Neural cell (in vitro differentiated cells): ENCODE measurements at regions not wholly inside any gene's neighbourhood (a gene's known extent, or its start where the extent isn't known, plus 50 kb on each side); places are given as distances from the start of the nearest gene placed in this dataset.

Experiments
- H2AFZ ChIP-seq: fragments of 200-600, 300-800 bp; sonication (generic), shearing (Covaris generic); 2 replicates; pipeline ENCODE4 v1.6.0; 2014; ENCODE audit warnings: low read depth, mild to moderate bottlenecking, antibody characterized with exemption, low read length, moderate library complexity
- H3F3A ChIP-seq: fragments of 200-600 bp; shearing (Covaris generic); 2 replicates; pipeline ENCODE4 v1.6.1; 2016; ENCODE audit warnings: mild to moderate bottlenecking, moderate library complexity, mixed read lengths, antibody characterized with exemption, low read length; ENCODE audit not compliant: insufficient read depth, poor library complexity, severe bottlenecking
- H3K27ac ChIP-seq: fragments of 200-600, 300-800 bp; sonication (generic), shearing (Covaris generic); 2 replicates; pipeline ENCODE4 v1.5.1; 2014; ENCODE audit warnings: mild to moderate bottlenecking, low read length, moderate library complexity
- H3K27me3 ChIP-seq: fragments of 300-800, 200-600 bp; sonication (generic), shearing (Covaris generic); 2 replicates; pipeline ENCODE4 v1.6.0; 2014; ENCODE audit warnings: mild to moderate bottlenecking, low read depth, low read length, moderate library complexity; ENCODE audit not compliant: insufficient read depth
- H3K36me3 ChIP-seq: fragments of 300-800, 200-600 bp; sonication (generic), shearing (Covaris generic); 2 replicates; pipeline ENCODE4 v1.5.1; 2014; ENCODE audit warnings: mild to moderate bottlenecking, antibody characterized with exemption, low read length, moderate library complexity; ENCODE audit not compliant: insufficient read depth
- H3K4me2 ChIP-seq: fragments of 300-800, 200-600 bp; sonication (generic), shearing (Covaris generic); 2 replicates; pipeline ENCODE4 v1.6.0; 2014; ENCODE audit warnings: mild to moderate bottlenecking, low read length
- H3K4me3 ChIP-seq: fragments of 300-800, 200-600 bp; sonication (generic), shearing (Covaris generic); 2 replicates; pipeline ENCODE4 v1.5.1; 2014; ENCODE audit warnings: mild to moderate bottlenecking, low read length, moderate library complexity
- H3K79me2 ChIP-seq: fragments of 200-600 bp; shearing (Covaris generic); replicated peaks from 2 replicates; pipeline ENCODE4 v1.6.0; 2014; ENCODE audit warnings: mild to moderate bottlenecking, low read length, moderate library complexity; ENCODE audit not compliant: insufficient read depth
- H3K9ac ChIP-seq: fragments of 300-800, 200-600 bp; sonication (generic), shearing (Covaris generic); 2 replicates; pipeline ENCODE4 v1.6.1; 2016; ENCODE audit warnings: mild to moderate bottlenecking, low read length, mixed read lengths
- H3K9me2 ChIP-seq: fragments of 200-600 bp; shearing (Covaris generic); 2 replicates; pipeline ENCODE4 v1.6.1; 2016; ENCODE audit warnings: mild to moderate bottlenecking, low read length, mixed read lengths; ENCODE audit not compliant: insufficient read depth
- H3K9me3 ChIP-seq: fragments of 200-600, 300-800 bp; sonication (generic), shearing (Covaris generic); 2 replicates; pipeline ENCODE4 v1.6.1; 2016; ENCODE audit warnings: mild to moderate bottlenecking, mixed run types, low read length, moderate library complexity, mixed read lengths
- H4K20me1 ChIP-seq: fragments of 200-600 bp; shearing (Covaris generic); 2 replicates; pipeline ENCODE4 v1.6.1; 2016; ENCODE audit warnings: mild to moderate bottlenecking, mixed run types; ENCODE audit not compliant: insufficient read depth
- CTCF ChIP-seq: fragments of 450-650 bp; IDR thresholded peaks from 2 replicates; pipeline ENCODE4 v1.5.1; 2014; ENCODE audit warnings: antibody characterized with exemption, mild to moderate bottlenecking, moderate library complexity; ENCODE audit not compliant: poor library complexity, severe bottlenecking
- EP300 ChIP-seq: fragments of 450-650 bp; conservative IDR thresholded peaks from 2 replicates; pipeline ENCODE4 v1.6.1; 2014; ENCODE audit warnings: antibody characterized with exemption, mild to moderate bottlenecking, moderate library complexity; ENCODE audit not compliant: poor library complexity, severe bottlenecking
- EZH2 ChIP-seq: fragments of 200-600, 300-800 bp; shearing (Covaris generic), sonication (generic); IDR thresholded peaks from 2 replicates; pipeline ENCODE4 v1.6.1; 2014; ENCODE audit warnings: antibody characterized with exemption, low read length, borderline replicate concordance, mild to moderate bottlenecking; ENCODE audit not compliant: insufficient read depth, poor library complexity, severe bottlenecking
- MXI1 ChIP-seq: fragments of 450-650 bp; conservative IDR thresholded peaks from 2 replicates; pipeline ENCODE4 v1.6.1; 2014; ENCODE audit warnings: antibody characterized with exemption, mild to moderate bottlenecking; ENCODE audit not compliant: poor library complexity, severe bottlenecking
- POLR2AphosphoS5 ChIP-seq: IDR thresholded peaks from 2 replicates; pipeline ENCODE4 v1.6.1; 2012
- RAD21 ChIP-seq: fragments of 450-650 bp; conservative IDR thresholded peaks from 2 replicates; pipeline ENCODE4 v1.6.1; 2014; ENCODE audit warnings: antibody characterized with exemption, mild to moderate bottlenecking, moderate library complexity
- REST ChIP-seq: IDR thresholded peaks from 2 replicates; pipeline ENCODE4 v1.6.1; 2012; ENCODE audit warnings: borderline replicate concordance
- SMC3 ChIP-seq: fragments of 450-650 bp; conservative IDR thresholded peaks from 2 replicates; pipeline ENCODE4 v1.6.1; 2014; ENCODE audit warnings: antibody characterized with exemption, mild to moderate bottlenecking, moderate library complexity; ENCODE audit not compliant: poor library complexity
- TAF1 ChIP-seq: IDR thresholded peaks from 2 replicates; pipeline ENCODE4 v1.6.1; 2012; ENCODE audit warnings: low read depth

- H4K20me1 ChIP-seq, result no peaks in the 10 kb centered on the region
- no peaks in the 10 kb centered on the region for H3K36me3 ChIP-seq
- no peak overlapping the region for H3K9ac ChIP-seq
- no peak overlapping the region for H2AFZ ChIP-seq
- H3K9me3 ChIP-seq, result no peaks in the 10 kb centered on the region
- TF ChIP-seq REST (no peak), EP300 (no peak), MXI1 (no peak), CTCF (no peak), RAD21 (no peak), EZH2 (no peak), TAF1 (no peak), POLR2AphosphoS5 (no peak), SMC3 (no peak)
- H3K27me3 ChIP-seq, result no peaks in the 10 kb centered on the region
- H3K9me2 ChIP-seq, result no peaks in the 10 kb centered on the region
- H3K4me2 ChIP-seq, result no peak overlapping the region
- no peak overlapping the region for H3K4me3 ChIP-seq
- no peak overlapping the region for H3K27ac ChIP-seq
- no peaks in the 10 kb centered on the region for H3F3A ChIP-seq
- H3K79me2 ChIP-seq, result no peaks in the 10 kb centered on the region
These were observed 1521.8 kb upstream of the TENM3 start for GRCh38 chr4:180721356-180721755.

DNA sequence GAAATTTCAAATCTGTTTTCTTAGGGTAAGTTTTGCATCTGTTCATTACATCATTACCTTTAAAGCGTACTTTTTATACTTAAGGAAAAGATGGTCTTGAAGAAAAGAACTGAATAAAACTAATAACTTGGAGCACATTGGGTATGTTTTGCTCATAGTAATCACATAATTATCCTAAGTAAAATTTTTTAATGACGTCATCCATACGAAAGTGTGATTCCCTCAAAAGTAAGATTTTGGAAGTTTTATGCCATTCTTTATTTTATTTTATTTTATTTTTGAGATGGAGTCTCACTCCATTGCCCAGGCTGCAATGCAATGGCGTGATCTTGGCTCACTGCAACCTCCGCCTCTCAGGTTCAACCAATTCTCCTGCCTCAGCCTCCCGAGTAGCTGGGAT lies 1516.6 kb upstream of the TENM3 start:
- Histone ChIP-seq H3K4me3 (no peak overlapping the region), H3K9me2 (no peaks in the 10 kb centered on the region), H3K36me3 (no peaks in the 10 kb centered on the region), H3K27me3 (no peaks in the 10 kb centered on the region), H3K27ac (no peak overlapping the region), H3K9me3 (no peaks in the 10 kb centered on the region), H3K79me2 (no peaks in the 10 kb centered on the region), H3K4me2 (no peak overlapping the region), H3F3A (no peaks in the 10 kb centered on the region), H4K20me1 (no peaks in the 10 kb centered on the region), H3K9ac (no peak overlapping the region), H2AFZ (no peak overlapping the region)
- no peak for TF ChIP-seq RAD21
- no peak for TF ChIP-seq POLR2AphosphoS5
- TF ChIP-seq REST, result no peak
- no peak for TF ChIP-seq TAF1
- TF ChIP-seq EZH2, result no peak
- no peak for TF ChIP-seq CTCF
- no peak for TF ChIP-seq MXI1
- TF ChIP-seq SMC3, result no peak
- no peak for TF ChIP-seq EP300
